C4-2B (cell line): ENCODE measurements at regions not wholly inside any gene's neighbourhood (a gene's known extent, or its start where the extent isn't known, plus 50 kb on each side); places are given as distances from the start of the nearest gene placed in this dataset.

Experiments
- H3K27ac ChIP-seq: fragments of 450-650 bp; 2 replicates; pipeline ENCODE4 v1.5.1; 2017
- ZFX ChIP-seq: fragments of 450-650 bp; IDR thresholded peaks from 2 replicates; pipeline ENCODE4 v1.6.1; 2017
- TF ChIP-seq, protein P1 (sequence below): fragments of 450-650 bp; conservative IDR thresholded peaks from 2 replicates; pipeline ENCODE4 v1.5.1; 2017; ENCODE audit warnings: mild to moderate bottlenecking

DNA sequence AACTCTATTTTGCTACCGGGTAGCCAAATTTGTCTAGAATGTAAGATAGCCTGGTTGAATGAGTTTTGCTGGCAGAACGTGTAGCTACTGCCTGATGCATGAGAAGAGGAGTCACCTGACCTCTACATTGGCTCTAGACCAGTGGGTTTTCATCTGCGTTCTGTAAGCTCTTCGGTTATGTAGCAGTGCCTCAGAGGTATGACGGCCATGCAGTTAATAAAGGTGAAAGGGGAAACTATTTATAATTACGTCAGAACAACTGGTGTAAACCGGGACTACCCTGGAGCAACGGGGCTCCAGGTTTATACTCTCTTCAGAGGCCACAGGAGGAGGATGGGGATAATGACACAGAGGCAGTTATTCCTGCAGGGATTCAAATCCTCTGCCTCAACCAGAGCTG is 173.4 kb upstream of the KITLG start:
- TF ChIP-seq ZFX = no peak
- TF ChIP-seq, protein P1, sequence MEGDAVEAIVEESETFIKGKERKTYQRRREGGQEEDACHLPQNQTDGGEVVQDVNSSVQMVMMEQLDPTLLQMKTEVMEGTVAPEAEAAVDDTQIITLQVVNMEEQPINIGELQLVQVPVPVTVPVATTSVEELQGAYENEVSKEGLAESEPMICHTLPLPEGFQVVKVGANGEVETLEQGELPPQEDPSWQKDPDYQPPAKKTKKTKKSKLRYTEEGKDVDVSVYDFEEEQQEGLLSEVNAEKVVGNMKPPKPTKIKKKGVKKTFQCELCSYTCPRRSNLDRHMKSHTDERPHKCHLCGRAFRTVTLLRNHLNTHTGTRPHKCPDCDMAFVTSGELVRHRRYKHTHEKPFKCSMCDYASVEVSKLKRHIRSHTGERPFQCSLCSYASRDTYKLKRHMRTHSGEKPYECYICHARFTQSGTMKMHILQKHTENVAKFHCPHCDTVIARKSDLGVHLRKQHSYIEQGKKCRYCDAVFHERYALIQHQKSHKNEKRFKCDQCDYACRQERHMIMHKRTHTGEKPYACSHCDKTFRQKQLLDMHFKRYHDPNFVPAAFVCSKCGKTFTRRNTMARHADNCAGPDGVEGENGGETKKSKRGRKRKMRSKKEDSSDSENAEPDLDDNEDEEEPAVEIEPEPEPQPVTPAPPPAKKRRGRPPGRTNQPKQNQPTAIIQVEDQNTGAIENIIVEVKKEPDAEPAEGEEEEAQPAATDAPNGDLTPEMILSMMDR = no peak
- H3K27ac ChIP-seq = no peak overlapping the region

- TF ChIP-seq, protein P1 = no peak
- H3K27ac ChIP-seq = no peak overlapping the region
These were observed 172.8 kb upstream of the KITLG start for GRCh38 chr12:88753066-88753465.

DNA sequence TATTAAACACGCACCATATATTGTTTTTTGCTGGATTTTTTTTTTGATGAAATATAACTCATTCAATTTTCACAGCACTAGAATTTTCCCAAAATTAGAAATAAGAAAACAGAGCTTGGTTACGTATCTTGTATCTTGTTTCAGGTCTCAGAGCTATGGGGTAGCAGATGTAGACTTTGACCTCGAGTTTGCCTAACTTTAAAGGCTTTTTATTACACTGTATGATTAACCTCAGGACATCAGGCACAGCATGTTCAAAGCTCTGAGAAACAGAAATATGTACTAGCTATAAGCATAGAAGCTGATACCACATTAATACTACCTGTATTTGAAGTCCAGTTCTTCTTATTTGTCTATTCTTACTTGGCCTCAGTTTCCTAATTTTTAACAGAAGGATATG is 171.9 kb upstream of the KITLG start:
- H3K27ac ChIP-seq = no peak overlapping the region
- TF ChIP-seq, protein P1 = no peak
- TF ChIP-seq ZFX = no peak

DNA sequence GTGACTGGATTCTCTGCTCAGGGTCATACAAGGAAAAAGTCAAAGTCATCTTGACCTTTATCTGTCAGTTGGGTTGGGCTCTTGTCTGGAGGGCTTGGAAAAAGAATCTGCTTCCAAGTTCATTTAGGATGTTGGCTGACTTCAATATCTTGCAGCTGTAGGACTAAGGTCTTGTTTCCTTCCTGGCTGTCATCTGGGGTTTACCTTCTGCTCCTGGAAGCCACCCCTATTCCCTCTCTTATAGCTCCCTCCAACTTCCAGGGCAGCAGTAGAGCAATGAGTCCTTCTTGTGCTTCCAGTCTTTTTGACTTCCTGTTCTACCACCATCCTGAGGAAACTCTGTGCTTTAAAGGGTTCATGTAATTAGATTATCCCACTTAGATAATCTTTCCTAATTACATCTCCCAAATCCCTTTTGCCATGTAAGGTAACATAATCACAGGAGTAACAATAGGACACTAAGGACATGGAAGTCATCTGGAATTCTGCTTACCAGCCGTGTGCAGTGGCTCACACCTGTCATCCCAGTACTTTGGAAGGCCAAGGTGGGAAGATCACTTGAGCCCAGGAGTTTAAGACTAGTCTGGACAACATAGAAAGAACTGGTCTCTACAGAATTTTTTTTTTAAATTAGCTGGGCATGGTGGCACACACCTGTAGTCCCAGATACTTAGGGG is 170.7 kb upstream of the KITLG start:
- TF ChIP-seq ZFX = no peak
- TF ChIP-seq, protein P1 = no peak
- no peak overlapping the region for H3K27ac ChIP-seq

DNA sequence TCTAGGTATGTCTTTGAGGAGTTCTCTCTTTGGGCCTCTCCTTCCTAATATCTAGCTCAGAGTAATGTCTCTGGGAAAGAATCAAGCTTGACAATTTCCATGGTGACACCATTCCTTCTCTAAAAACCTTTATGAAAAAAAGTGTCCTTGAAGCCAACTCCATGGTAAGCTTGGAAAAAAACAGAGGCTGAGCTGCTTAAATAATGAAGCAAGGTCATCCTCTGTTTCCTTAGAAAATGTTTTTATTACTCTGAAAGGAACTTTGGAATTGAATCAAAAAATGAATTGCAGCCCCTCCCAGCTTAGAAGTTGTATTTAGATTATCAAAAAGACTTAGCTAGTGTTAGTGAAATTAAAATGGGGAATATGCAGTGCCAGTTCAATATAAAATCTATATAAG is 166.1 kb upstream of the KITLG start:
- no peak overlapping the region for H3K27ac ChIP-seq
- TF ChIP-seq, protein P1 = no peak
- no peak for TF ChIP-seq ZFX

- no peak overlapping the region for H3K27ac ChIP-seq
- TF ChIP-seq, protein P1 = no peak
- TF ChIP-seq ZFX = no peak
These were observed 163.8 kb upstream of the KITLG start for GRCh38 chr12:88743946-88744685.

DNA sequence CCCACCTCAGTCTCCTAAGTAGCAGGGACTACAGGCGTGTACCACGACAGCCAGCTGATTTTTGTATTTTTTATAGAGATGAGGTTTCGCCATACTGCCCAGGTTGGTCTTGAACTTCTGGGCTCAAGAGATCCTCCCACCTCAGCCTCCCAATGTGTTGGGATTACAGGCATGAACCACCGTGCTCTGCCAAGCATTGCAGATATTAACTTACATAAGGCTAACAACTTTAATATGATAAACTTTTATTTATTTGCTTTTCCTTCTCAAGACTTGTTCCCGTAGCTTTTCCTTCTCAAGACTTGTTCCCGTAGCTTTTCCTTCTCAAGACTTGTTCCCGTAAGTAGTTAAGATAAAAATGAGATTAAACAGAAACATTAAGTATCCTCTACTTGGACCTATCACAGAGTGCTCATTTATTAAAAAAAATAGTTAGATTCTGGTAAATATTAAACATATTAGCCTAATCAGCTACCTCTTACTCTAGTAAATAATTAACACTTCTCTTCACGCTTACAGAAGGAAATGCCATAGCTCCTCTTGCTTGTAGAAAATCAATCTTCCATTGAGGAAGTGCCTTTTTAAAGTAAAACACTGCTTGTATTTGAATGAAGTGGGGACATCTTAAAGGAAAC is 157.7 kb upstream of the KITLG start:
- no peak for TF ChIP-seq ZFX
- TF ChIP-seq, protein P1 = no peak
- no peak overlapping the region for H3K27ac ChIP-seq
